ENCODE measurements at regions not wholly inside any gene's neighbourhood (a gene's known extent, or its start where the extent isn't known, plus 50 kb on each side); places are given as distances from the start of the nearest gene placed in this dataset.
"Not testable (repeated sequence)": the region's sequence is repeated elsewhere in the genome, so short reads cannot be mapped to it uniquely, and the experiment has no call there.

DNA sequence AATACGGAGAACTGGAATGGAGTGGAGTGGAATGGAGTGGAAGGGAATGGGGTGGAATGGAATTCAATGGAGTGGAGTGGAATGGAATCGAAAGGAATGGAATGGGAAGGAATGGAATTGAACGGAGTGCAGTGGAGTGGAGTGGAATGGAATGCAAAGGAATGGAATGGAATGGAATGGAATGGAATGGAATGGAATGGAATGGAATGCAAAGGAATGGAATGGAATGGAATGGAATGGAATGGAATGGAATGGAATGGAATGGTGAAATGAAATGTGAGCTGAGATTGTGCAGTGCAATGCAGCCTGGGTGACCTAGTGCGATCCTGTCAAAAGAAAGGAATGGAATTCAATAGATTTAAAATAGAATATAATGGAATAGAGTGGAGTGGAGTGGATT lies 357.3 kb upstream of the WSB1 start:
- DNase-seq: not testable (repeated sequence)

DNA sequence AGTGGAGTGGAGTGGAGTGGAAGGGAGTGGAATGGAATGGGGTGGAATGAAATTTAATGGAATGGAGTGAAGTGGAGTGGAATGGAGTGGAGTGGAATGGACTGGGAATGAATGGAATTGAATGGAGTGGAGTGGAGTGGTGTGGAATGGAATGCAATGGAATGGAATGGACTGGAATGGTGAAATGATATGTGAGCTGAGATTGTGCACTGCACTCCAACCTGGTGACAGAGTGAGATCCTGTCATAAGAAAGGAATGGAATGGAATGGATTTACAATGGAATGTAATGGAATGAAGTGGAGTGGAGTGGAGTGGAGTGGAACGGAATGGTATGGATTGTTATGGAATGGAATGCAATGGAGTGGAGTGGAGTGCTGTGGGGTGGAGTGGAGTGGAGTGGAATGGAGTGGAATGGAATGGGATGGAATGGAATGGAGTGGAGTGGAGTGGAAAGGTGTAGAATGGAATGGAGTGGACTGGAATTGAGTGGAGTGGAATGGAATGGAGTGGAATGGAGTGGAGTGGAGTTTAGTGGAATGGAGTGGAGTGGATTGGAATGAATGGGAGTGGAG lies 356.1 kb upstream of the WSB1 start:
- DNase-seq: not testable (repeated sequence)

DNA sequence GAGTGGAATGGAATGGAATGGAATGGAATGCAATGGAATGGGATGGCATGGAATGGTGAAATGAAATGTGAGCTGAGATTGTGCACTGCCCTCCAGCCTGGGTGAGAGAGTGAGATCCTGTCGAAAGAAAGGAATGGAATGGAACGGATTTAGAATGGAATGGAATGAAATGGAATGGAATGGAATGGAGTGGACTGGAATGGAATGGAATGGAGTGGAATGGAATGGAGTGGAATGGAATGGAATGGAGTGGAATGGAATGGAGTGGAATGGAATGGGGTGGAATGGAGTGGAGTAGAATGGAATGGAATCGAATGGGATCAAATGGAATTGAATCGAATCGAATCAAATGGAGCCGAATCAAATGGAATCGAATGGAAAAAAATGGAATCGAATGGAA lies 354.2 kb upstream of the WSB1 start:
- not testable (repeated sequence) for DNase-seq

DNA sequence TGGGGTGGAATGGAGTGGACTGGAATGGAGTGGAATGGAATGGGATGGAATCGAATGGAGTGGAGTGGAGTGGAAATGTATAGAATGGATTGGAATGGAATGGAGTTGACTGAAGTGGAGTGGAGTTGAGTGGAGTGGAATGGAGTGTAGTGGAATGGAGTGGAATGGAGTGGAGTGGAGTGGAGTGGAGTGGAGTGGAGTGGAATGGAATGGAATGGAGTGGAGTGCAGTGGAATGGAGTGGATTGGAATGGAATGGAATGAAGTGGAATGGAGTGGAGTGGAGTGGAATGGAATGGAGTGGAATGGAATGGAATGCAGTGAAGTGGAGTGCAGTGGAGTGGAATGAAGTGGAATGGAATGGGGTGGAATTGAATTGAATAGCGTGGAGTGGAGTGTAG lies 353.3 kb upstream of the WSB1 start:
- not testable (repeated sequence) for DNase-seq

DNA sequence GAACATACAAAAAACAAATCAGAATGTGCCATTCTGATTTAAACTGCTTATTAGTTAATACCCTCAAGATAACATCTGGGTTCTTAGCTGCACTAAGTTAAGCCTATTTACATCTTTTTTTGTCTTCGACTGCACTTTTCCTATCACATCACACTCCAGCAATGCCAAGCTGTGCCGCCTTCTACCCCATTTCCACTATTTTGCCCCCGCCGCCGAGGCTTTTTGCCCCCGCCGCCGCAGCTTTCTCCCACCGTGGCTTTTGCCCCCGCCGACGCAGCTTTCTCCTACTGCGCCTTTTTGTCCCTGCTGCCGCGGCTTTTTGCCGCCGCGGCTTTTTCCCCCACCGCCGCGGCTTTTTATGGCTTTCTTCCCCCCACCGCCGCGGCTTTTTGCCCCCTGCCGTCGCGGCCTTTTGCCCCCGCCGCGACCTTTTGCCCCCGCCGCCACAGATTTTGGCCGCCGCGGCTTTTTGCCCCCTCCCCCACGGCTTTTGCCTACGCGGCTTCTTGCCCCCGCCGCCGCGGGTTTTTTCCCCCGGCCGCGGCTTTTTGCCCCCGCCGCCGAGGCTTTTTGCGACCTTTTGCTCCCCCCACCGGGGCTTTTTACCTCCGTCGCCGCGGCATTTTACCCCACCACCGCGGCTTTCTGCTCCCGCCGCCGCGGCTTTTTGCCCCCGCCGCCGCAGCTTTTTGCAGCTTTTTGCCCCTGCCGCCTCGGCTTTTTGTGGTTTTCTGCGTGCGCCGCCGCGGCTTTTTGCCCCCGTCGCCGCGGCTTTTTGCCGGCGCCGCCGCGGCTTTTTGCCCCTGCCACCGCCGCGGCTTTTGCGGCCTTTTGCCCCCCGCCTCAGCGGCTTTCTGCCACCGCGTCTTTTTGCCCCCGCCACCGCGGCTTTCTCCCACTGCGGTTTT lies 331.4 kb upstream of the WSB1 start:
- no peak for DNase-seq

DNA sequence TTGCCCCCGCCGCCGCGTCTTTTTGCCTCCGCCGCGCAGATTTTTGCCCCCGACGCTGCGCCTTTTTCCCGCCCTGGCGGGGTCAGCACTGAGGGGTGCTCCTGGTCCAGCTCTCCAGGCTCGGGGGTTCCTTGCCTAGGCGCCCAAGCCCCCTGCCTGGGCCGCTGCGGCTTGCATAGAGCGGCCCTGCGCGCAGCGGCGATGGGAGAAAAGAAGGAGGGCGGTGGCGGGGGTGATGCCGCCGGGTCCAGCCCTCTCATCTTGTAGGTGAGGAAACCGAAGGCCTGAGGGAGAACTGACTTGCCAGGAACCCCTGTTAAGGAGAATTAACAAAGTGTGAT lies 330.8 kb upstream of the WSB1 start:
- no peak for DNase-seq

DNA sequence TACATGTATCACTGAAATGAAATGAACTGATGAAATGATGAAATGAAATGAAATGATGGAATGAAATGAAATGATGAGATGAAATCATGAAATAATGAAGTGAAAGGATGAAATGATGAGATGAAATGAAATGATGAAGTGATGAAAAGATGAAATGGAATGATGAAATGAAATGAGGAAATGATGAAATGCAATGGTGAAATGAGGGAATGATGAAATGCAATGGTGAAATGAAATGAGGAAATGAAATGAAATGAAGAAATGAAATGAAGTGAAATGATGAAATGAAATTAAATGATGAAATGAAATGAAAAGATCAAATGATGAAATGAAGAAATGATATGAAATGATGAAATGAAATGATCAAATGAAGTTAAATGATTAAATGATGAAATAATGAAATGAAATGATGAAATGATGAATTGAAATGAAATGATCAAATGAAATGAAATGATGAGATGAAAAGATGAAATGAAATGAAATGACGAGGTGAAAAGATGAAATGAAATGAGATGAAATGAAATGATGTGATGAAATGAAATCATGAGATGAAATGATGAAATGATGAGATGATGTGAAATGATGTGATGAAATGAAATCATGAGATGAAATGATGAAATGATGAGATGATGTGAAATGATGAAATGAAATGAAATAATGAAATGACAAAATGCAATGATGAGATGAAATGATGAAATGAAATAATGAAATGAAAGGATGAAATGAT lies 327.9 kb upstream of the WSB1 start:
- DNase-seq: not testable (repeated sequence)

DNA sequence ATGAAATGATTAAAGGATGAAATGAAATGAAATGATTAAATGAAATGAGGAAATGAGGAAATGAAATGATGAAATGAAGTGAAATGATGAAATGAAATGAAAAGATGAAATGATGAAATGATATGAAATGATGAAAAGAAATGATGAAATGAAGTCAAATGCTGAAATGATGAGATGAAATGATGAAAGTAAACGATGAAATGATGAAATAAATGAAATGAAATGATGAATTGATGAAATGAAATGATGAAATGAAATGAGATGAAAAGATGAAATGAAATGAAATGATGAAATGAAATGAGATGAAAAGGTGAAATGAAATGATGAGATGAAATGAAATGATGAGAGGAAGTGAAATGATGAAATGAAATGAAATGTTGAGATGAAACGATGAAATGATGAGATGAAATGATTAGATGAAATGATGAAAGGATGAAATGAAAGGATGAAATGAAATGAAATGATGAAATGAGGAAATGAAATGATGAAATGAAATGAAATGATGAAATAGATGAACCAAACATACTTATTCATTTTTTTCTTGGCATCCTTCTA lies 327.2 kb upstream of the WSB1 start:
- not testable (repeated sequence) for DNase-seq

DNA sequence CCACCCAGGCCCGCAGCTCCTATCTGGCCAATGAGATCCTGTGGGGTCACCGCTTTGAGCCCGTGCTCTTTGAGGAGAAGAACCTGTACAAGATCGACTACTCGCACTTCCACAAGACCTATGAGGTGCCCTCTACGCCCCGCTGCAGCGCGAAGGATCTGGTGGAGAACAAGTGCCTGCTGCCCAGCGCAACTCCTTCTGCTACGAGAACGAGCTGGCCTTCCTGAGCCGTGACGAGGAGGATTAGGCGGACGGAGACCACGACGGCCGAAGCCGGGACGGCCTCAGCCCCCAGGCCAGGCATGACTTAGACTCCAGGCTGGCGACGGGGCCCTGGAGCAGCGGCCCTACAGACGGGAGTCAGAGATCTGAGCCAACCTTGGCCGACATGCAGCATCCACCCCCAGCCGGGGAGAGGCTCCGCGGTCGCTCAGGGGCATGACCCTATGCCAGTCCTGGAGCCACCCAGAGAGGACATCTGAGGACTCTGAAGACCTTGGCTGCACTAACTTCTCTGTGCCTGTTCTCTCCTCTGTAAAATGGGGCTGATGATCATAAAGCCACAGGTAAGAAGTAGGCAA lies 312.0 kb upstream of the WSB1 start:
- not testable (repeated sequence) for DNase-seq

DNA sequence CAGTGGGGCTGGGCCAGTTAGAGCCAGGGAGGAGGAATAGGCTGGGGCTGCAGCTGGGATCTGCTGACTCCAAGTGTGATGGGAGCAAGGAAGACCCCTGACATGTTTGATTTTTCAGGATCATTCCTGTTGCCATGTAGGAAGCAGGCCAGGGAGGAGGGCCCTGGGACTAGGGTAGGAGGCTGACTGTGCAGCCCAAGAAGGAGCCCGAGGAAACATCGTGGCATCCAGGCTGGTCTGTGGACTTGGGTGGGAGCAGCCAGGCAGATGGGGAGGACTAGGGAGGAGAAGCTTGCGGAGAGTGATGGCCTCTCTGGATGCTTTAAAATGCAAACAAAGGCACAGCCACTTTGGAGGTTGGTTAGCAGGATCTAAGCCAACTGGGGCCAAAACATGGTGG lies 311.4 kb upstream of the WSB1 start:
- not testable (repeated sequence) for DNase-seq

DNA sequence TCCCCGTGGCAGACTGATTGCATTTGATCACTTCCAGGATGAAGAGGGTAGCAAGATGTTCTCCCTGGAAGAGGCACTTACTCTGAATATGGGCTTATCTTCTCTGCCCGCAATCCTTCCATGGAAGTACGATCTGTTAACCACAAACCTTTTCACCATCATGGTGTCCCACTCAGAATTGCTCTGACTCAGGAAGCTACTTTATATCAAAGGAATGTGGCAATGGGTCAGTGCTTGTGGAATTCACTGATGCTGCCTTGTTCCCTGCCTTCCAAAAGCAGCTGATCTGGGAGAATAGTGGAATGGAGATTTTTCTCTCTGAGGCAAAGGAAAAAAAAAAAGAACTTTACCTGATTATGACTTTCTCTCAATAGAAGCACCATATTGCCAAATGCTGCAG lies 306.1 kb upstream of the WSB1 start:
- DNase-seq: not testable (repeated sequence)

DNA sequence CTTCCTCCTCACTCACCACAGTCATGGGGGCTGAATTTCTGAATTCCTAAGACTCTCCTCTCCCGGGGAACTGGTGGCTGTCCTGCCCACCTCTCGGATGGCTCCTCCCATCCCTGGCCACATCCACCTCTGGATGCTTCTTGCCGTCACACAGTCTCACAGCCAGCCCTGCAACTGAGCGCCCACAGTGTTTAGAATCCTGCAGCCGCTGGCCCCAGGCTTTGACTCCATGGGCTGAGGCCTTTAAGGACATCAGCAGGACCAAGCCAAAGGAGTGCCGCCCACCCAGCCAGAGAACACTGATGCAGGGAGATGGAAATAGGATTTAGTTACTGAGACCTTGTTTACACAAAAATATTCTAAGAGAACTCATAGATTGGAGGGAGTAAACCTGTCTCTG lies 299.3 kb upstream of the WSB1 start:
- DNase-seq: not testable (repeated sequence)

DNA sequence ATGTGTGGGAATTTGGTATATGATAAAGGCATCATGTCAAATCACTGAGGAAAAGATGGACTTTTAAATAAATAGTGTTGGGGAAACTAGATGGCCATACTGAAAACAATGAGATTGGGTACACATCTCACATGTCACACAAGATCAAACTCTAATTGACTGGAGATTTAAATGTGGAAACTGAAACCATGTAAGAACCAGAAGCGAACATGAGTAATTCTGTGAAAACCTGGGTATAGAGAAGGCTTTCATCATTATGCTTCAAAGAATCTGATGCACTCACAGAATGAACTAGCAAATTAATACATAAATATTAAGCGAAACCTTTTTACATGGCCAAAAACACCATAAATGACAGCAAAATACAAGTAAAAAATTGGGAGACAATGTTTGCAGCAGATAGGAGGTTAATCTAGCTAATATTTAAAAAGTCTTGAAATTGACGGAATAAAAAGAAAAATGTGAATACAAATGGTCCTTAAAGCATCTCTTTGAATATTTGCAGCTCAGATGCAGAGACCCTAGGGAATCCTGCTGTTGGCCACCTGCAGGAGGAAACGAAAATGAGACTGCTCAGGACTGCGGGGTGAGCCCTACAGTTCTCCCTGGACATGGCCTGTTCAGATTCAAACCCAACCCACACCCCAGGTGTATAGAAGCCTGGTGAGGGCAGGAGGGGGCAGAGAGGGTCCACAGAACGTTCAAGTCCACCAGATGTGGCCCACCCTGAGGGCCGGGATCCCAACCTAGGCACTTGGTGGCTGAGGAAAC lies 297.6 kb upstream of the WSB1 start:
- not testable (repeated sequence) for DNase-seq

DNA sequence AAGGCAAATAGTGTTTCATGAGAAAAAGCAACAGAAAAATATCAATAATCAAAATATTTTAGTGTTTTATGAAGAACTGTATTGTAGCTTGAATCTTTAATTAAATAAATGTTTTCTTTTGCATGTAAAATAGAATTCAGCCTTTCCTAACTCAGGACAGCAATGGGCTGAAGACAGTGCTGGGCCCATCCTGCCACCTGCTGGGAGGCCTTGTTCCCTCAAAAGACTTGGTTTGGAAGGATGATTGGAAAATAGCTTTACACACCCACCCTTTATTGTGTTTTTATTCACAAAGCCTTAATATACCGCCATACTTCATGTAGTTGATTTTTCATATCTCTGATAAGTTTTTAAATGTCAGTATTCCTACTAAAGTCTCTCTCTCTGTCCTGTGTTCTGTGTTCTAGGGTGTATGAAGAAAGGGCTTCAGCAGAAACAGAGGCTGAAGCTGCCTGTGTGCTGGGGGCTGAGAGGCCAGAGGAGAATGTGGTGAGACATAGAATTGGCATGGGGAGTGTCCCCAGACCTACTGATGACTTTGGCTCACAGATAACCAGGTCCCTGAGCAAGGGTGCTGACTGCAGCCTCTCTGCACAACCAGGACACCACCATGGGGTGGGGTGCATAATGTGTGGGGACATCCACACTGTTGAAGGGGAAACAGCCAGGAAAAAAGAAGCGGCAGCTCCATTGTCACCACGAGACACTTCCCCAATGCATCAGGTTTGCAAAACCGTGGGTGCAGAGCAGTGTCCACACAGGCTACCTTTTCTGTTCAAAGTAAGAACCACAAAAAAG lies 286.0 kb upstream of the WSB1 start:
- not testable (repeated sequence) for DNase-seq

DNA sequence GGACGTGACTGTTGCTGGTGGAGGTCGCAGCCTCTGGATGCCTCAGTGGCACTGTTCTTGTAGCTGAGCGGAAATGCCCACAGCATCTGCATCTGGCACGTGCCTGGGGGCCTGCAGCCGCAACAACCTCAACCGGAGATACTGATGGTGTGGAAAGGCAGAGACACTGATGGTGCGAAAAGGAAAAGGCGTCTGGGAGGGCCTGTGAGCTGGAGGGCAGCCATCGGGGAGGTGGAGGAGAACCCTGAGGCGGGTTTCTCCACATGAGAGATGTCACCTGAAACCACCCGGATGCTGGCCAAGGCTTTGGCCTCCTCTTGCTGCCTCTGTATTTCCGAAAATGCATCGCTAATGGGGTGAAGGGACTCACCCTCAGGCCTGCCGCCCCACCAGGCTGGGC lies 284.8 kb upstream of the WSB1 start:
- DNase-seq: no peak

DNA sequence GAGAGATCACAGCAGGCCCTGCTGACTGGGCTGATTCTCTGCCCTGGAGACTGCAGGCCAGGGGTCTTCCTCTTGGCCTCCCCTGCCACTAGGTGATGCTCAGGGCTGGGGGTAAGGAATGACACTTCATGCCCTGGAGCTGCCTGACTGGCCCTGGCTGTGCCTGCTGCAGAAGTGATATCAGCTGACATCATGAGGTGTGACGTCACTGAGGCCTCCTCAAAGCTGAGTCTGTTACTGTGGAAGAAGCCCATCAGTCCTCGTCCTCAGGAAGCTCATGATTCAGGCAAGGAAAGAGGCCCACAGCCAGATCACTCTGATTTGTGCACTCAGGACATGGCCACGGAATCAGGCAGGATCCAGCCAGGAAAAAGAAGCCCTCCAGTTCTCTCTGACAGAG lies 283.8 kb upstream of the WSB1 start:
- DNase-seq: not testable (repeated sequence)

DNA sequence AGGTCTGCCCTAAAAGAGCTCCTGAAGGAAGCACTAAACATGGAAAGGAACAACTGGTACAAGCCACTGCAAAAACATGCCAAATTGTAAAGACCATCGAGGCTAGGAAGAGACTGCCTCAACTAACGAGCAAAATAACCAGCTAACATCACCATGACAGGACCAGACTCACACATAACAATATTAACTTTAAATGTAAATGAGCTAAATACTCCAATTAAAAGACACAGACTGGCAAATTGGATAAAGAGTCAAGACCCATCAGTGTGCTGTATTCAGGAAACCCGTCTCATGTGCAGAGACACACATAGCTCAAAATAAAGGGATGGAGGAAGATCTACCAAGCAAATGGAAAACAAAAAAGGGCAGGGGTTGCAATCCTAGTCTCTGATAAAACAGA lies 263.4 kb upstream of the WSB1 start:
- not testable (repeated sequence) for DNase-seq

DNA sequence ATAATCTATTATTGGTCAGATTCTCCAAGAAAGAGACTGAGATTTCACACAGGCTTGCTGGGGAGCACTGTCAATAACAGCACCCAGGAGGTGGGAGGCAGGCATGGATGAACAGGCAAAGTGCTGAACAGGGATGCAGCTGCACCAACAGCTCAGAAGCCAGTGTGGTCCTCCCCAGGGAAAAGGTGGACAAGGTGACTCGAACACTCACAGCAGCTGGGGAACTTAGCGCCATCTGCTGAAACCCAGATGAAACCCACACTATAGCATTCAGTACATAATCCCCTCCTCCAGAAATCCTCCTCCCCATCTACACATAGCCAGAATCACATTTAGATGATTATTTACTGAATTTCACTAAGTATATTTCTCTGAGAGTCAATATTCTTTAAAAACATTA lies 255.2 kb upstream of the WSB1 start:
- DNase-seq: peak; percentile 24 to 26

DNA sequence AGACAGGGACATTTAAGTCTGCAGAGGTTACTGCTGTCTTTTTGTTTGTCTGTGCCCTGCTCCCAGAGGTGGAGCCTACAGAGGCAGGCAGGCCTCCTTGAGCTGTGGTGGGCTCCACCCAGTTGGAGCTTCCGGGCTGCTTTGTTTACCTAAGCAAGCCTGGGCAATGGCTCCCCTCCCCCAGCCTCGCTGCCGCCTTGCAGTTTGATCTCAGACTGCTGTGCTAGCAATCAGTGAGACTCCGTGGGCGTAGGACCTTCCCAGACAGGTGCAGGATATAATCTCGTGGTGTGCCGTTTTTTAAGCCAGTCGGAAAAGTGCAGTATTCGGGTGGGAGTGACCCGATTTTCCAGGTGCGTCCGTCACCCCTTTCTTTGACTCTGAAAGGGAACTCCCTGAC lies 248.9 kb upstream of the WSB1 start:
- not testable (repeated sequence) for DNase-seq

DNA sequence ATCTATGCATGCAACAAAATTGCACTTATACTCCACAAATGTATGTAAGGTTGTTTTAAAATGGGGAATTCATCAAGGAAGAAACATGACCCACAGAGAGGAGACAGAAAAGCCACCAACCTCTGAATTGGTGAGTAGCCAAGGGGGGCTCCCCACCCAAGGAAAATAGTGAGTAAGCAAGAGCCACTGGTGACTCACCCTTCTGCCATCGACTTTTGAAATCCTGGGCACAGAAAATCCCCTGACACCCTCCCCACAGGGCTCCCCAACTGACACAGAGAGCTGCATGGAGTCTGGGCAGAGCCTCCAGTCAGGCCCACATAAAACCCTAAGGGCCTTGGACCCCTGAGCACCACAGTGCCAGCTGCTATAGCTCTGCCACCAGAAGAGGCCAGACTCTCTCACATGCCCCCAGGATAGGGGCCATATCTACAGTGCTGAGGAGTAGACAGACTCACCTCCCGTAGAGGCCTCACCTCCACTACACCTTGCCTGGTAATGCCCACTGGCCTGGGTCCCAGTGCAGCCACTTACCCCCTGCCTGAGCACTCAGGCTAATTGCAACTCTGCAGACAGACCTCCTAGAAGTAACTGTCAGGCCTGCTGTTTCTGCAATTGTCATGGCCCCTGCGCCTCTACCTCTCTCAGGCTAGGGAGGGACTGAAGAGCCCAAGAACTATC lies 244.7 kb upstream of the WSB1 start:
- DNase-seq: no peak

DNA sequence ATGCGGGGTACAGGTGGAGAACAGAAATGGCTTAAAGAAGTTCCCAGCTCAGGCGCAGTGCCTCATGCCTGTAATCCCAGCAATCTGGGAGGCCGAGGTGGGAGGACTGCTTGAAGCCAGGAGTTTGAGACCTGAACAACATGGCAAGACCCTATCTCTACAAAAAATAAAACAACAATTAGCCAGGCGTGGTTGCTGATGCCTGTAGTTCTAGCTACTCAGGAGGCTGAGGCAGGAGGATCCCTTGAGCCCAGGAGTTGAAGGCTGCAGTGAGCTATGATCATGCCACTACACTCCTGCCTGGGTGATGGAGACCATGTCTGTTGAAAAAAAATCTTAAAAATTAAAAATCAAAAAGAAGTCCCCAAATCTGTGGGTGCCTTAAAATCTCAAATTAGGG lies 228.3 kb upstream of the WSB1 start:
- DNase-seq: no peak
